DND-41 (cell line): ENCODE measurements at regions not wholly inside any gene's neighbourhood (a gene's known extent, or its start where the extent isn't known, plus 50 kb on each side); places are given as distances from the start of the nearest gene placed in this dataset.

ENCODE experiments used
- EZH2 ChIP-seq: IDR thresholded peaks from 3 replicates; pipeline ENCODE4 v1.6.1; 2012; ENCODE audit warnings: borderline replicate concordance, low read depth, mild to moderate bottlenecking, moderate library complexity, low read length, inconsistent platforms; ENCODE audit not compliant: severe bottlenecking
- TF ChIP-seq, protein P1 (sequence below): IDR thresholded peaks from 2 replicates; pipeline ENCODE4 v1.5.1; 2012; ENCODE audit warnings: borderline replicate concordance, low read length, moderate library complexity, mild to moderate bottlenecking; ENCODE audit not compliant: poor library complexity, severe bottlenecking; ENCODE audit errors: extremely low read depth

DNA sequence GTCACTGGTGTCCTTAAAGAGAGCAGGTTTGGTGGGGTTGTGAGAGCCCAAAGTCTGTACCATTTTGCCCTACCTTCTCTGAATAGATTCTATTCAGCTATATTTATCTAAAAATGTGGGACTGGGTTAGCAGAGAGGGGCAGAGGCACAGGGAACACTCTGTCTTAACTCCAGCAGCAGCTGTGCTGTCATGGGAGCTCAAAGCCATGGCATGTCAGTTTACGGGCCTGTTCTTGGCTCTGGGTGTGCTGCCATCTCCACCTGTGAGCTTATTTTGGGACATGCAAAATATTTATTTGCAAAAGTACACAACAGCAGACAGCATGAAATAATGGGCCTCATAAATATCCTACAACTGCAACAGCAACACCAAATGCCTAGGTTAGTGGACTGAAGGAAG, 129.6 kb upstream of the KCTD1 start:
- TF ChIP-seq EZH2: no peak
- TF ChIP-seq, protein P1, sequence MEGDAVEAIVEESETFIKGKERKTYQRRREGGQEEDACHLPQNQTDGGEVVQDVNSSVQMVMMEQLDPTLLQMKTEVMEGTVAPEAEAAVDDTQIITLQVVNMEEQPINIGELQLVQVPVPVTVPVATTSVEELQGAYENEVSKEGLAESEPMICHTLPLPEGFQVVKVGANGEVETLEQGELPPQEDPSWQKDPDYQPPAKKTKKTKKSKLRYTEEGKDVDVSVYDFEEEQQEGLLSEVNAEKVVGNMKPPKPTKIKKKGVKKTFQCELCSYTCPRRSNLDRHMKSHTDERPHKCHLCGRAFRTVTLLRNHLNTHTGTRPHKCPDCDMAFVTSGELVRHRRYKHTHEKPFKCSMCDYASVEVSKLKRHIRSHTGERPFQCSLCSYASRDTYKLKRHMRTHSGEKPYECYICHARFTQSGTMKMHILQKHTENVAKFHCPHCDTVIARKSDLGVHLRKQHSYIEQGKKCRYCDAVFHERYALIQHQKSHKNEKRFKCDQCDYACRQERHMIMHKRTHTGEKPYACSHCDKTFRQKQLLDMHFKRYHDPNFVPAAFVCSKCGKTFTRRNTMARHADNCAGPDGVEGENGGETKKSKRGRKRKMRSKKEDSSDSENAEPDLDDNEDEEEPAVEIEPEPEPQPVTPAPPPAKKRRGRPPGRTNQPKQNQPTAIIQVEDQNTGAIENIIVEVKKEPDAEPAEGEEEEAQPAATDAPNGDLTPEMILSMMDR: no peak
